ENCODE measurements at regions not wholly inside any gene's neighbourhood (a gene's known extent, or its start where the extent isn't known, plus 50 kb on each side); places are given as distances from the start of the nearest gene placed in this dataset.

DNA sequence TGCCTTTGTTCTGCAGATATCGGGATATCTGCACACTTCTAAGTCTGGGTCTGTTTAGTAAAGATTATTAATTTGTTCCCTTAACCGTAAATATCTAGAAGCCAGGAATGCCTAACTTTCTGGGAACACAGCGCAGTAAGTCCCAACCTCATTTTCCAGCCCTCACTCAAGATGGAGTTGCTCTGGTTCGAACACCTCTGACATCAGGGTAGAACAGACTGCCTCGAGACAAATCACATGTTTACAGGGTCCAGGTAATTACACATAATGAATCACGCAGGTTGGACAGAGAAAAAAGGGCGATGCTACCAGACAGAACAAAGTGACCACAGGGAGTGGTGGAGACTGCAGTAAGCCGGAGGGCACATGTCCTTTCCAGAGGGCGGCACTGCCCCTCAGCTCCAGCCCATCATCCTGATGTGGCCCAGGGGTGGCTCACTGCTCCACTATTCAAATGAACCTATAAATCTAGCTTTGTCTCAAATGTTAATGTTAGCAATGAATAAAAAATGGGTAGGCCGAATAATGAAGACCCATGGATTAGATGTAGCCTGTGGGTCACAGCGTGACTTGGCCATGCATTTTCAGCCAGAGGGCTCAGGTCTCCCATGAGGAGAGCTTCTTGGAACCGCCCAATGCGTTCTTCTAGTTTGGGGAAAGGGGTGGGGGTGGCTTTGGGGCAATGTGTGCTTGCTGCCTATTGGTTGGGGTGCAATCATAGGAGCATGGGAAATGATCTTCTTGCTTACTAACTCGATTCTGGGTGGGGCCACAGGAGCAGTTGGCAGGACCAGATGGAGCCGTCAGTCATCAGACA, 159.0 kb upstream of the SFSWAP start:
- Mint-ChIP-seq H3K27ac (ENCODE audit: unreplicated experiment) (no peak overlapping the region), H3K4me1 (peaks cover 14% of the 10 kb centered on the region), H3K36me3 (ENCODE audit: low read depth) (no peaks in the 10 kb centered on the region), H3K27me3 (ENCODE audit: low read depth) (no peaks in the 10 kb centered on the region), H3K9me3 (peaks cover 2% of the 10 kb centered on the region), H3K4me3 (no peak overlapping the region)
- no peak for DNase-seq (ENCODE audit: low read depth, low spot score)
- TF ChIP-seq, protein P1, sequence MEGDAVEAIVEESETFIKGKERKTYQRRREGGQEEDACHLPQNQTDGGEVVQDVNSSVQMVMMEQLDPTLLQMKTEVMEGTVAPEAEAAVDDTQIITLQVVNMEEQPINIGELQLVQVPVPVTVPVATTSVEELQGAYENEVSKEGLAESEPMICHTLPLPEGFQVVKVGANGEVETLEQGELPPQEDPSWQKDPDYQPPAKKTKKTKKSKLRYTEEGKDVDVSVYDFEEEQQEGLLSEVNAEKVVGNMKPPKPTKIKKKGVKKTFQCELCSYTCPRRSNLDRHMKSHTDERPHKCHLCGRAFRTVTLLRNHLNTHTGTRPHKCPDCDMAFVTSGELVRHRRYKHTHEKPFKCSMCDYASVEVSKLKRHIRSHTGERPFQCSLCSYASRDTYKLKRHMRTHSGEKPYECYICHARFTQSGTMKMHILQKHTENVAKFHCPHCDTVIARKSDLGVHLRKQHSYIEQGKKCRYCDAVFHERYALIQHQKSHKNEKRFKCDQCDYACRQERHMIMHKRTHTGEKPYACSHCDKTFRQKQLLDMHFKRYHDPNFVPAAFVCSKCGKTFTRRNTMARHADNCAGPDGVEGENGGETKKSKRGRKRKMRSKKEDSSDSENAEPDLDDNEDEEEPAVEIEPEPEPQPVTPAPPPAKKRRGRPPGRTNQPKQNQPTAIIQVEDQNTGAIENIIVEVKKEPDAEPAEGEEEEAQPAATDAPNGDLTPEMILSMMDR (conservative IDR thresholded peaks at IDR 0.05), result no peak

DNA sequence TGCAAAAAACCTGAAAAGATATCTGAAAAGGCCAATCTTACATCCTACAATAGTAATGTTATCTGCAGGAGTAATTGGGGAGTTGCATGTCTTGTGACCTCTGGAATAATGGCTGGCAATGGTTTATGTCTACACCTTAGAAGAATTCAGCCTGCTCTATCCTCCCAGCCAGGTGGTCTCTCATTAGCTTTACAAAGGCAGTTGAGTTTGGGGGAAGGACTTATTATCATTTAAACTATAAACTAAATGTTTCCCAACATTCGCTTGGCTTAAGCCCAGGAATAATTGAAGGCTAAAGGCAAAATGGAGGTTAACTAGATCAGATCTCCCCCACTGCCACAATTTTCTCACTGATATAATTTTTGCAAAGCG, 158.4 kb upstream of the SFSWAP start:
- Mint-ChIP-seq H3K27ac (ENCODE audit: unreplicated experiment) (no peak overlapping the region), H3K36me3 (ENCODE audit: low read depth) (no peaks in the 10 kb centered on the region), H3K4me3 (no peak overlapping the region), H3K9me3 (peaks cover 2% of the 10 kb centered on the region), H3K4me1 (peaks cover 16% of the 10 kb centered on the region), H3K27me3 (ENCODE audit: low read depth) (no peaks in the 10 kb centered on the region)
- TF ChIP-seq, protein P1 (conservative IDR thresholded peaks at IDR 0.05), result no peak
- no peak for DNase-seq (ENCODE audit: low read depth, low spot score)

DNA sequence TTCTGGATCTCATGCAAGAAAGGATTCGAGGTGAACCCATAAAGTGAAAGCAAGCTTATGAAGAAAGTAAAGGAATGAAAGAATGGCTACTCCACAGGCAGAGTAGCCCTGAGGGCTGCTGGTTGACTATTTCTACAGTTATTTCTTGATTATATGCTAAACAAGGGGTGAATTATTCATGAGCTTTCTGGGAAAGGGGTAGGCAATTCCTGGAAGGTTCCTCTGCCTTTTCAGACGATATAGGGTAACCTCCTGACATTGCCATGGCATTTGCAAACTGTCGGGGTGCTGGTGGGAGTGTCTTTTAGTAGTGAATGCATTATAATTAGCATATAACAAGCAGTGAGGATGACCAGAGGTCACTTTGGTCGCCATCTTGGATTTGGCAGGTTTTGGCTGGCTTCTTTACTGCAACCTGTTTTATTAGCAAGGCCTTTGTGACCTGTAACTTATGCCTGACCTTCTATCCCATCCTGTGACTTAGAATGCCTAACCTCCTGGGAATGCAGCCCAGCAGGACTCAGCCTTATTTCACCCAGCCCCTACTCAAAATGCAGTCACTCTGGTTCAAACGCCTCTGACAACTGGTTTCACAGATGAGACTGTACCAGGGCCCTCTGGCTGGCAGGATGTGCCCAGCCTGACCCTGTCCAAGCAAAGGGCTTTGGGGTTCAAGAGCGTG, 157.7 kb upstream of the SFSWAP start:
- Mint-ChIP-seq H3K4me1 (peaks cover 20% of the 10 kb centered on the region), H3K36me3 (ENCODE audit: low read depth) (no peaks in the 10 kb centered on the region), H3K4me3 (no peak overlapping the region), H3K9me3 (peaks cover 2% of the 10 kb centered on the region), H3K27ac (ENCODE audit: unreplicated experiment) (no peak overlapping the region), H3K27me3 (ENCODE audit: low read depth) (no peaks in the 10 kb centered on the region)
- TF ChIP-seq, protein P1 (conservative IDR thresholded peaks at IDR 0.05), result no peak
- no peak for DNase-seq (ENCODE audit: low read depth, low spot score)

DNA sequence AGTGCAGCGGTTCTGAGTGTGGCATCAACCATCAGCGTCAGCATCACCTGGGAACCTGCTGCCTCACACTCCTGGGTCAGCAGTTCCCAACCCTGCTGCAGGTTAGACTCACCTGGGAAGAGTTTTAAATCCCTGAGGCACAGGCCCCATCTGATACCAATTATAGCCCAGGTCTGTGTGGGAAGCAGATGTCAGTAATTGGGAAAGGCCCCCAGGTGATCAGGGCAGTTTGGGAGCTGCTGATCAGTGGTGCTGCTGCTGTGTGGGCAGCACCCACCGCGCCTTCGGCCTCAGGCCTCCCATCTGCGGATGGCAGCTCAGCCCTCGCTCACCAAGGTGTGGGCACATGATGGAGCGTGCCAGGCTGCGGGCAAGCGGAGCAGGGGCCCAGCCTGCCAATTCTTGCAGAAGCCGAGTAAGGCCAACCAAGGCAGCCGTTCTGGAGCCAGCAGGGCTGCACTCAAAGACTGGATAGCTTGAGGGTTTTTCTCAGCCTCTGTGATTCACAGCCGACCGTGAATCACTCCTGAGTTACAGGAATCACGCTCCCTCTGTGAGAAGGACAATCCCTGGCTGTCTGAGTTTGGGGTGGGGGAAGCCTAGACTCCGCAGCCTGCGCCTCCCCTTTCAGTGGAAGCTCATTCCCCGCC, 155.6 kb upstream of the SFSWAP start:
- Mint-ChIP-seq H3K36me3 (ENCODE audit: low read depth) (no peaks in the 10 kb centered on the region), H3K27me3 (ENCODE audit: low read depth) (no peaks in the 10 kb centered on the region), H3K4me1 (peaks cover 17% of the 10 kb centered on the region), H3K27ac (ENCODE audit: unreplicated experiment) (no peak overlapping the region), H3K4me3 (no peak overlapping the region), H3K9me3 (no peaks in the 10 kb centered on the region)
- TF ChIP-seq, protein P1 (conservative IDR thresholded peaks at IDR 0.05), result no peak
- no peak for DNase-seq (ENCODE audit: low read depth, low spot score)

DNA sequence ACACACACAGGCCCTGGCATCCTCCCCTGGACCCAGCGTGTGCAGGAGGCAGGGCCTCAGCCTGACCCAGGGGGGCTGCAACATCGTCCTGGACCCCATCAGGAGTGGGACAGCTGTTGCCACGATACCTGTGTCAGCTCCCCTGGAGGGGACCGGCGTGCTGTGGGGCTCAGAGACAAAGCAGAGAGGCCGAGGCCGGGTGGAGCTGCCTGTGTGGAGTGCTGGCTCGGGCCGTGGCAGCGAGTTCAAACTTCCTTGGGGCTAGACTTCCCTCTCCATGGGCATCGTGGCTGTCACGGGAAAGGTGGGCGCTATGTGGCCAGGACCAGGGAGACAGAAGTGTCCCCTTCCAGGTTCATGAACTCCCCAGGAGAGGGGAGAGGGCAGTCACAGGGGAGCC, 155.0 kb upstream of the SFSWAP start:
- H3K4me3 Mint-ChIP-seq, result no peak overlapping the region
- TF ChIP-seq, protein P1 (conservative IDR thresholded peaks at IDR 0.05), result no peak
- no peak for DNase-seq (ENCODE audit: low read depth, low spot score)

More for the DNA sequence above, 155.0 kb upstream of the SFSWAP start:
- Mint-ChIP-seq H3K36me3 (ENCODE audit: low read depth) (no peaks in the 10 kb centered on the region), H3K9me3 (no peaks in the 10 kb centered on the region), H3K27ac (ENCODE audit: unreplicated experiment) (peak overlapping the region; percentile 62), H3K27me3 (ENCODE audit: low read depth) (no peaks in the 10 kb centered on the region), H3K4me1 (peaks cover 17% of the 10 kb centered on the region)

Data from neural crest cell (in vitro differentiated cells).